ENCODE measurements at regions not wholly inside any gene's neighbourhood (a gene's known extent, or its start where the extent isn't known, plus 50 kb on each side); places are given as distances from the start of the nearest gene placed in this dataset.

DNA sequence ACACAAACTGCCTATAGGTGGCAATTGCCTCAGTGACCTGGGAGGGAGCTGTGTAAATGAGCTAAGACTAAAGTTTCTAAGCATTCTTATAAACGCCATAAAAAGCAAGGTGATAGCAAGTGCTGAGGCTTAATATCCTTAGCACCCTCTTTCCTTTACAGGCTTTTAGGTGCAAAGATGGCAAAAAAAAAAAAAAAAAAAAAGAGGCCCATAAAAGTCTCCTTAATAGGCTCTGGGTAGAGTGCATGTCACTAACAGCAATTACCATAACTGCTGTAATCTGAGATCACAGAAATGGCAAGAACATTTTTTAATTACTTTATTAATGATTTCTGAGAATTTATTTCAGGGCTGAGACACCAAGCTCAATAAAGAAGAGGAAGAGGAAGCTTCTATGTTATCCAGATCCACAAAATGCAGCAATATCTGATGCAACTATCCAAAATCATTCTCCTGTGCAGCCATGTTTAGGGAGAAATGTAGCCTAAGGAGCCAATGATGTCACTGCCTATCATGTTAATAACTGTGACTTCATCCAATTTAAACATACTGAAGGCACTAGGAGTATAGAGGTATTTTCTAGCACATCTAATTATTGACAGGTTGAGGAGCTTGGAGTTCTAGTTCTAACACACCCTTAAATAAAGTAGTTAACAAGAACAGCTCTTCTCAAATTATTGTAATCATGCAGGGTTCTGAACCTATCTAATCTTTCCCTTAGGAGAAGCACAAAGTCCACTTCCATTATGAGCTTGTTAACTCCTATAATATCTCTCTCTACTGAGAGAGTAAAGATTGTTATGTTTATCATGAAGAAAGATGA, 804.3 kb upstream of the ACVR2A start:
- DNase-seq: no peak
- H3K9me3 ChIP-seq: no peaks in the 10 kb centered on the region
- no peak overlapping the region for H3K27ac ChIP-seq
- no peak overlapping the region for H3K4me3 ChIP-seq
- 79 to 85% (median 81%) methylated on average over 1 of the region's 1 CpG for WGBS, 3 donors
- TF ChIP-seq POLR2A (IDR thresholded peaks at IDR 0.05) (no peak), CTCF (IDR thresholded peaks at IDR 0.05) (no peak), EP300 (IDR thresholded peaks at IDR 0.05) (no peak)
- no peaks in the 10 kb centered on the region for H3K27me3 ChIP-seq
- H3K36me3 ChIP-seq: no peaks in the 10 kb centered on the region
- intact Hi-C loops (cut with DNase I): no loop called here
- H3K4me1 ChIP-seq (ENCODE audit: insufficient read depth): no peaks in the 10 kb centered on the region

- no peaks in the 10 kb centered on the region for H3K27me3 ChIP-seq
- H3K36me3 ChIP-seq: no peaks in the 10 kb centered on the region
- H3K4me1 ChIP-seq (ENCODE audit: insufficient read depth): no peaks in the 10 kb centered on the region
- intact Hi-C loops (cut with DNase I): no loop called here
- WGBS, 3 donors: 94 to 95% (median 95%) methylated on average over 3 of the region's 3 CpGs
- no peak overlapping the region for H3K27ac ChIP-seq
- H3K9me3 ChIP-seq: no peaks in the 10 kb centered on the region
- DNase-seq: no peak
- H3K4me3 ChIP-seq: no peak overlapping the region
- TF ChIP-seq EP300 (IDR thresholded peaks at IDR 0.05) (no peak), POLR2A (IDR thresholded peaks at IDR 0.05) (no peak), CTCF (IDR thresholded peaks at IDR 0.05) (no peak)
These were observed 807.8 kb upstream of the ACVR2A start for GRCh38 chr2:147037048-147037447.

DNA sequence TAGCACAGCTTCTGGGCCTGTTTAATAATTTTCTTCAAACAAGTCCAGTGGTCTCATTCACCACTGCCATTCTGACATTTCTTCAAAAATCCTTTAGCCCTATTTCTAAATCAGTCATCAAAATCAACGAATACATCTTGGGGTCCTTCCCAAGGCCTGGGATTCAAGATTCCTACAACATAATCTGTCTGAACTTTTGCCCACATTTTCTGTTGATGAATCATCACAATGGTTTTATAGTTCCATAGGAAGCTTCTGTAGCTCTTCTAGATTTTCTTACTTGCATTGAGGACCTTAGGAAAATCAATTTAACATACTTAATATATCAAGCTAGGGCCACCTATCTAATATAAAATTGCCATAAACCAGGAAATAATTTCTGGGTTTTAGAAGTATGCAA, 811.8 kb upstream of the ACVR2A start:
- intact Hi-C loops (cut with DNase I): no loop called here
- H3K27ac ChIP-seq: no peak overlapping the region
- H3K36me3 ChIP-seq: no peaks in the 10 kb centered on the region
- no peak overlapping the region for H3K4me3 ChIP-seq
- H3K9me3 ChIP-seq: no peaks in the 10 kb centered on the region
- WGBS, 3 donors: 90% methylated on average over 1 of the region's 1 CpG
- no peaks in the 10 kb centered on the region for H3K27me3 ChIP-seq
- TF ChIP-seq CTCF (IDR thresholded peaks at IDR 0.05) (no peak), EP300 (IDR thresholded peaks at IDR 0.05) (no peak), POLR2A (IDR thresholded peaks at IDR 0.05) (no peak)
- no peak for DNase-seq
- H3K4me1 ChIP-seq (ENCODE audit: insufficient read depth): no peaks in the 10 kb centered on the region

- H3K9me3 ChIP-seq: no peaks in the 10 kb centered on the region
- no peaks in the 10 kb centered on the region for H3K36me3 ChIP-seq
- no peak overlapping the region for H3K4me3 ChIP-seq
- no peaks in the 10 kb centered on the region for H3K27me3 ChIP-seq
- intact Hi-C loops (cut with DNase I): no loop called here
- no peaks in the 10 kb centered on the region for H3K4me1 ChIP-seq (ENCODE audit: insufficient read depth)
- WGBS, 3 donors: 40 to 54% (median 50%) methylated on average over 3 of the region's 3 CpGs
- no peak for TF ChIP-seq EP300 (IDR thresholded peaks at IDR 0.05)
- TF ChIP-seq CTCF (IDR thresholded peaks at IDR 0.05): no peak
- TF ChIP-seq POLR2A (IDR thresholded peaks at IDR 0.05): no peak
- H3K27ac ChIP-seq: no peak overlapping the region
- no peak for DNase-seq
These were observed 812.9 kb upstream of the ACVR2A start for GRCh38 chr2:147031897-147032296.
